Ovary (tissue), 3 donors: ENCODE measurements at regions not wholly inside any gene's neighbourhood (a gene's known extent, or its start where the extent isn't known, plus 50 kb on each side); places are given as distances from the start of the nearest gene placed in this dataset.

Source experiments
- EP300 ChIP-seq: sonication (generic); formaldehyde crosslinking; IDR thresholded peaks from one replicate; pipeline ENCODE4 v1.6.1; 2017; ENCODE audit warnings: antibody characterized with exemption
- POLR2A ChIP-seq: fragments of 450-650 bp; IDR thresholded peaks from one replicate; pipeline ENCODE4 v1.6.1; 2017; ENCODE audit warnings: antibody characterized with exemption, mild to moderate bottlenecking, moderate library complexity
- TF ChIP-seq, protein P1 (sequence below), 3 donors: fragments of 450-650 bp in 2 of 3; fragments of 200-600 bp in 1 of 3; IDR thresholded peaks; one replicate each; pipeline versions ENCODE4 v1.5.1 to v1.8.0; 2016 to 2022; ENCODE audit warnings: antibody characterized with exemption in 3 of 3, mild to moderate bottlenecking in 1 of 3
- donor health status: DM: no; HTN: no; CAD: no.

DNA sequence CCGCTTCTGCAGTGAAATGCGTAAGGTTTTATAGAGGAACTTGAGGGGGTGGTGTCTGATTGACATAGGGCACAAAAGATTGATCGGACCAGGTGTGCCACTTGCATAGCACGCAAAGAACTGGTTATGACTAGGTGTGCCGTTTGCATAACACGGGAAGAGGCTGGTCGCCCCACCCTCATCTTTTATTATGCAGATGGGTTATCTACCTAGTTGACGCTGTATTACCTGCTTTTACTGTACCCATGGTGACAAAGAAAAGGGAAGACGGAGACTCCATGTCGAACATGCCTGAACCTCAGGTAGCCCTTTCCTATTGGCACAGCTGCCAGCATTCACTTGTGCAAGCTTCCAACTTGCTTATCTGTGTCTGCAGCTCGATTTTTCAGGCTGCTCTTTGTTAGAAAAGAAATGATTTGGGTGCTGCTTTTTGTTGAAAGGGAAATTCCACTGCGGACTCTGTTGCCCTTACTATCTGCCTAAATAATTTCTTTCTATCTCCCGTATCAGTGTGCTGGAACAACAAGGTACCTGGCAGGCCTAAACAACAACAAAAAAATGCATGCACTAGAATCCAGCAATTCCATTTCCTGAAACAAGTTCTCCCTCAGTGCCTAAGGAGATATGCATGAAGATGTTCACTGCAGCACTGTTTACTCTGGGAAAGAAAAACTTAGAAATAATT is 194.4 kb upstream of the KAZN start:
- TF ChIP-seq, protein P1, sequence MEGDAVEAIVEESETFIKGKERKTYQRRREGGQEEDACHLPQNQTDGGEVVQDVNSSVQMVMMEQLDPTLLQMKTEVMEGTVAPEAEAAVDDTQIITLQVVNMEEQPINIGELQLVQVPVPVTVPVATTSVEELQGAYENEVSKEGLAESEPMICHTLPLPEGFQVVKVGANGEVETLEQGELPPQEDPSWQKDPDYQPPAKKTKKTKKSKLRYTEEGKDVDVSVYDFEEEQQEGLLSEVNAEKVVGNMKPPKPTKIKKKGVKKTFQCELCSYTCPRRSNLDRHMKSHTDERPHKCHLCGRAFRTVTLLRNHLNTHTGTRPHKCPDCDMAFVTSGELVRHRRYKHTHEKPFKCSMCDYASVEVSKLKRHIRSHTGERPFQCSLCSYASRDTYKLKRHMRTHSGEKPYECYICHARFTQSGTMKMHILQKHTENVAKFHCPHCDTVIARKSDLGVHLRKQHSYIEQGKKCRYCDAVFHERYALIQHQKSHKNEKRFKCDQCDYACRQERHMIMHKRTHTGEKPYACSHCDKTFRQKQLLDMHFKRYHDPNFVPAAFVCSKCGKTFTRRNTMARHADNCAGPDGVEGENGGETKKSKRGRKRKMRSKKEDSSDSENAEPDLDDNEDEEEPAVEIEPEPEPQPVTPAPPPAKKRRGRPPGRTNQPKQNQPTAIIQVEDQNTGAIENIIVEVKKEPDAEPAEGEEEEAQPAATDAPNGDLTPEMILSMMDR (IDR thresholded peaks at IDR 0.05): no peak
- TF ChIP-seq EP300 (no peak), POLR2A (no peak)
